Activated CD4-positive, alpha-beta T cell treated with anti-CD3 and anti-CD28 coated beads, Interleukin-2, amount 50 U/mL, for 48 hours (primary cell): ENCODE measurements at regions not wholly inside any gene's neighbourhood (a gene's known extent, or its start where the extent isn't known, plus 50 kb on each side); places are given as distances from the start of the nearest gene placed in this dataset.

ENCODE experiments used
- DNase-seq, 2 experiments: peaks; one replicate each; pipeline ENCODE4 v3.0.0-alpha.2; 2020

DNA sequence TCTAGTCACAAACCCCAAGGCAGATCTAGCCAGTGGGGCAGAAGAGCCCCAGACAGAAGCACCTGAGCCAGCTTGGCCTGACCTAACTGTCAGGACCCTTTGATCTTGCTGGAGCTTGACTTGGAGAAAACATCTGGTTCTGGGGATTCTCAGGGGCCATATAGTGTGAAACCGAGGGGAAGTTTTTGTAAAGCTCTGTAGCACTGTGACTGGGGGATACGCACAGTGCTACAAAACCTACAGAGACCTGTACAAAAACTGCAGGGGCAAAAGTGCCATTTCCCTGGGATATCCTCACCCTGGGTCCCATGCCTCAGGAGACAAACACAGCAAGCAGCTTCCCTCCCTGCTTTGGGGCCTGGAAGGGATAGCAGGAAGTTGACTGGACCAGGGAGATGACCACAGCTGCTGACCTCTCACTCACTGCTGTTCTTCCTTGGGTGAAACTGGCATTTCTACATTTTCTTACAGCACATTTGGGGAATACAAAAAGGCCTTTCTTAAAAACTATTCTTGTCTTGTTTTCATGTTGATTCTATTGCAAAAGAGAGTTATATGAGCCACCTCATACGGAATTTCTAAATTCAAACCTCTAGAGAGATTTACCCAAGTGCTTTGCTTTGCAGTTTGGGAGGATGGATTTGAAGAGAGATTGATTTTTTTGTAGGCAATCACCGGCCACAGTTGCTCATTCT is 140.0 kb downstream of the DAD1 start:
- DNase-seq: no peak

DNA sequence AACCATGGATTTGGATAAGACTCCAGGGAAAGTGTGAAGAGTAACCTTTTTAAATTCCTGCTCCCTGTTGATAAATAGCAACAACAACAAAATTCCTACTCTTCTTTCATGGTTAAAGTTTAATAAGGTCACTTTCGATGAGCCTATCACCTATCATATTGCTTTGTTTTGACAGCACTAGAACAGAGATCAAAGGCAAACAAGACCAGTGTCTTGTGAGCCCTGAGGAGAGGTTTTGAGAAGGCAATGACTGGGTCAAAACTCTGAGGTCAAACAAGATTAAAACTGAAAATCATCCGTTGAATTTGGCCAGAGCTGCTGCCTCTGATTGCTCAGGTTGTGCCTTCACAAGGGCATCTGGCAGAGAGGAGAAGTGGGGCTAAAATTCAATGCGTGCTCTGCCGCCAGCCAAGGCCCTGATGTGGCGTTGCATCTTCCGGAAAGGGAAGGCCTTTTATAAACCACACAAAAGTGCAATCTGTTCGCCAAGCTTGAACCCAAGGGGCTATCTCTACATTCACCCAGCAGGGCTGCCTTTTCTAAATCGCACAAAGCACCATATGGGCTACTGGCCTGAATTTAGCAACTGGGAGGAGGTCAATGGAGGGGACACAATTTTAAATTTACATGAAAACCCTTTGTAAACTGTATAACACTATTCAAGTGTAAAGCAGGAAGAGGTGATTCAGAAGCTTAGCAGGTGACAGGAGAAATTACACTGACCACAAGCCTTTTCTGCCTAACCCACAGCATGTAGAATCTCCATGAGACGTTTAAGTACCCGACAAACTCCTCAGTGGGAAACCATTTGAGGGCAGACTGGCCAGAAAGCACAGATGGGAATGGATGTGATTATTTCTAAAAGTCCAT is 140.8 kb downstream of the DAD1 start:
- no peak for DNase-seq

DNA sequence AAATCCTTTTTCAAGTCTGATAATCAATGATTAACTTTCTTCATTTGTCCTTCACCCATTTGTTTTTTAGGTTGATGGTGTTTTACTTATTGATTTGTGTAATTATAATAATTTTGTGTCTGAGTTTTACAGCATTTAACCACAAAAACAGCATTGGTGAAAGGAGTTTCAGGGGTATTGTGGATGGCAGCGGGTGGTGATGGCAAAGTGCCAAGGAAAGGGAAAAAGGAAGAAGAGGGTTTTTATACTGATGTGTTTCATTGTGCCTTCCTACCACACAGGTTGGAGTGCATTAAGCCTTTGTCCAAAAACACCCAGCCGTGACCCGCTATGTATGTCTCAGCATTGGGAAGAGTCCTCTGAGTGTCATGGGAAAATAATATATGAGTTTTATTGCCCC is 150.3 kb downstream of the DAD1 start:
- no peak for DNase-seq

DNA sequence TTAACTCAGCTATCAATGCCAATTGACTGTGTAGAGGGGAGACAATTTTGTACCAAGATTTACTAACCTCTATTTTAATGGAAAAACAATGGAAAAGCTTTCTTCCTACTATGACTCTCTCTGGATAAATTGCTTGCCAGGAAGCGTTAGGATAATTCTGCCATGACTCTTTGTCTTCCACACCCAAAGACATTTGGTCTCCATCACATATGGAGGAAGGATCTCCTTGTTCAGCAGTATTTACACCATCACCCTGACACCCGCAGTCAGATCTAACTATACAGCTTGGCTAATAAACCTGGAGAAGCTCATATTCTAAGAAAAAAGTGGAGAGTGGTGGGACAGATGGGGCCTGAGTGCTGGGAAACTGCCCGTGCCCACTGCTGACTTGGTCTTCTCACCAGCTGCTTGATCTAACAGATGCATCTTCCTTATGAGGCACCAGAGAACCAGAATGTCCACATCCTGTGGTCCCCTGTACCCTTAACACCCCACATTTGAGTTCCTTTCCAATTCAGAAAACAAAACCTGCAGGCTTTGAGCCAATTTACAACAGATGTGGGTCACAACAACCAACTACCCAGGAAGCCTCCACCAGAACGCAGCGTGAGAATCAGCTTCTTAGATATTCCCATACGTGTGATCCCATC is 154.0 kb downstream of the DAD1 start:
- no peak for DNase-seq

DNA sequence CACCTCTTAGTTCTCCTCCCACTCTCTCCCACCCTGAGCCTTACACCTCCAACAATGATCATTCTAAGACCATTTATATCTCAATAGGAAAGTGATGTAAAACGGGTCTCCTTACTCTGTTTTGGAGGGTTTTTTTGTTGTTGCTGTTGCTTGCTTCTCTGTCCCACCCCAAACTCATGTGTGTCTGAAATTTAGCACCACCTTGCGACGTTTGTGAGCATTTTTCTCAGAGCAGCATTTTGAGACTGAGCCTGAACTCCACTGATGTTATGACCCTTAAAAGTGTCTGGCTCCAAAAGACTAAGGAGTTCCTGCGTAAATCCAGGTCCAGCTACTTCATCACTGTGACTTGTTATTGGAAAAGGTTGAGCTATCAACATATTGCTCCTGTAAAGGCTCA is 155.0 kb downstream of the DAD1 start:
- DNase-seq: no peak

DNA sequence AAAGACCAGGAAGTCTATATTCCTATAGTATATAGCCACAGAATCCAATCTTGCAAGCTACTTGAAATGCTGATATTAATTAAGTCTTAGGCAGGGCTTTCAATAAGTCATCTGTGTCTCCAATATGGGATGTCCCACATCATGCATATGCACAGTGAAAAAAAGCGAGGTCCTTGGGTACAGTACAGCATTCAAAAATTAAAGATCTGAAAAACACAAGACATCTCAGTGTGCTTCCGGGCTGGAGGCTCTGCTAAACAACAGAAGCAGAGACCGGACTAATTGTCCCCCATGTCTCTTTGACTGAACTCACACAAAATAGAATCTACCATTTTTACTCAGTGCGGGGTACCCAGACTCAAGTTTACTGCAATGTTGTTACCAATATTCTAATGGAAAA is 156.0 kb downstream of the DAD1 start:
- no peak for DNase-seq

DNA sequence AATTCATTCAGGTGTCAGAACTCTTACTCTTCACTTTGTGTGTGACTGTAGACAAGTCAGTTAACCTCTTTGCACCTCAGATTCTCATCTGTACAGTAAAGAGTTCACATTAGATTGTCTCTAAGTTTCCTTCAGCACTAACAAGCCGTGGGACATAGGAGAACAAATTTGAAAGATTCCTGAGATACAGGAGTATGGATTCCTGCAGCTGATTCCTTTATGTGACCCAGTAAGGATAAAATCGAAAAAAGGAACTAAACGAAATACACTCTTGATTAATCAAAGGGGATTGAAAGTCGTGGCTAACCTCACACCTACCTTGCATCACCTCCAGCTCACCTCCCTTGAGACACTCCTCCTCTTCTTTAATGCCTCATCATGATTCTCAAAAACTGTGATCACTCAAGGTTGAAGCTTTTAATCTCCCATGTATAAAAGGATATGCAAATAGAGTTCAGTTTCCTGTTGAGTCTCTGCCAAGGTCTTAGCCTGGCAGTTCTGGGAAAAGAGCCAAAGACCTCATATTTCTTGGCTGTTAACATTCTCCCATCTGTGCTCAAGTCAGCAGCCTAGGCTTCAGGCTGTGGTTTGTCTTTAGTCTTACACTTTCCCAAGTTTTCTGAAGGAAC is 156.6 kb downstream of the DAD1 start:
- DNase-seq: no peak

DNA sequence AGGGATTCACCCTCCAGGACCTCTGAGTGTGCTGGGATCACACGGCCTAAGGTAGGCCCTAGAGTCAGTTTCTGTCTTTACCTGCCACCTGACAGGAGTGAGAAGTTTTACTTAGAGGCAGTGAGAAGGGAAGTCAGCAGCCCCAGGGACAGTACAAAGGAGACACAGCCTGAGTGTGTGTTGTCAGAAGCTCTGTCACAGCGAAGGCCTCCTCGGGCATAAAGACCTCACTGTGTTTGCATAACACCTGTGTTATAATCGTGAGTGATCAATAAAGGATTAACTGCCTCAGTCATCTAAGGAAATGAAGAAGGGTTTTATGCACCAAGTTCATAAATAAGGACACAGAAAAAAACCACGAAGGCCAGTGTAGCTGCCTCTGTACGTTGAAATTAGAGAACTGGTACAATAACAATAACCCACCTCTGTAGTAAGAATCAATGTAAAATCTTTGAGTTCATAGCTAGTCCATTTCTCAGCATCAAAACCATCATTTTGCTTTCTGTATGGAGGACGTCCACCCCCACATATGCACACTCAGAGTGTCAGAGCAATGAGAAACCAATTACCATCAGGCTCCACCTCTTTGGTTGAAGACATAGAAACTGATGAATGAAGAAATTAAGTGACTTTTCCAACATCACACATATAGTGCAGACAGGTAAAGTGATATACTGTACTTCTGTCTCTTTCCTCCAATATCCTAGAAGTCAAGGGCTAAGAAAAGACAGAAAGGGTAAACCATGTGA is 159.3 kb downstream of the DAD1 start:
- DNase-seq: no peak

DNA sequence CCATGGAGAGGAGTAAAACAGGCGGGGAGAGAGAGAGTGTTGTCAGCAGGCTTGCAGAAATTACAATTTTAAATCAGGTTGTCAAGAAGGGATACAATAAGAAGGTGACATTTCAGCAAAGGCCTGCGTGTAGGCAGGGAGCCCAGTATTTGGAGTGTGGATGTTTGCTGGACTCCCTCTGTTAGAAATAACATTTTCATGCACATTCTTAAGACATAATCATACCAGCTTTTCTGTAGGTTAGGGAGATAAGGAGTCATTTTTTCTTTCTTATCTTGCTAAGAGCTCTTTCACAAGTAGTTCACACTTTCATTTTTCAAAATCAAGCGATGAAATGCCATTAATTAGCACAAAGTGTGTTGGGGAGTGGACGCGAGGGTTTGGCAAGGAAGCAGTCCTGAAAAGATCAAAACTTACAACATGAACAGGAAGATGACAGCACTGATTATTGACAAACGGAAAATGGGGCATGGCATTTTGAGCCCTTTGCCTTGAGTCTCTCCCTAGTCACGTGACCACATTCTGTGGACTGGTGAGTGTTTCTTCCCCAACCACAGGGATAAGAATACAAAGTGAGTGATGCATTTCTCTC is 160.2 kb downstream of the DAD1 start:
- no peak for DNase-seq

DNA sequence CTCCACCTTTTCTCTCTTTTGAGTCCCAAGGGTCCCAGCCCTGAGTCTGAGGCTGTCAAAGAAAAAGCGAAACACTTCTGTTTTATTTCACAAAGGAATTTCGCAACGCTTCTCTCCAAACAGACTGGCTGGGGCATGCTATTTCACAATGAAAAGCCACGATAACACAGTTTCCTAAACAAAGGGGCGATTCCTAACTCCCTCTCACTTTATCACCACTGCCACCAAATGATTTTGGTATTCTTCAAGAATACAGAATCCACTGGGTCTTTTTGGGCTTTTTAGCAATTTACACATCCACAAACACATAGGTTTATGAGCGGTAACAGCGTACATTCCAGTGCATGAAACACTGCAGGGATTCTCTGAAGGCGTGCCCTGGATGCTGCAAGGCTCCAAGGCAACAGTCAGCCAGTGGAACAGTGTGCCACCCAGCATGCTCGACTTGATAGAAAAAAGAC is 161.2 kb downstream of the DAD1 start:
- DNase-seq: no peak

DNA sequence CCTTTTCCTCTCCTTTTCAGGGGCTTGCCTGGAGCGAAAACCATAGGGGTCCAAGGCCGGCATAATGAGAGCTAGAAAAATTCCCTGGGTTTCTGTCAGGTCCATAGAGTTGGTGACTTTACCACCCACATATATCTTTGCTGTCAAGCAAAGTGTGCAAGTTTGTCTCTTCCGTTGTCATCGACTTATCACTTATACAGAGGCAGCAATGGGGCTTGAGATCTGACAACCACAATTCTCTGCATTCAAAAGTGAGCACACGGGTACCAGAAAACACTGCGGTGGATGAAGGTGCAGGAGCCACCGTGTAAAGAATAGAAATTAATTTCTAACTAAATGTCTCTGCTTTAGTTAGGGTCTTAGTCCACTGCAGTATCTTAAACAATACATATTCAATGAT is 162.3 kb downstream of the DAD1 start:
- no peak for DNase-seq

DNA sequence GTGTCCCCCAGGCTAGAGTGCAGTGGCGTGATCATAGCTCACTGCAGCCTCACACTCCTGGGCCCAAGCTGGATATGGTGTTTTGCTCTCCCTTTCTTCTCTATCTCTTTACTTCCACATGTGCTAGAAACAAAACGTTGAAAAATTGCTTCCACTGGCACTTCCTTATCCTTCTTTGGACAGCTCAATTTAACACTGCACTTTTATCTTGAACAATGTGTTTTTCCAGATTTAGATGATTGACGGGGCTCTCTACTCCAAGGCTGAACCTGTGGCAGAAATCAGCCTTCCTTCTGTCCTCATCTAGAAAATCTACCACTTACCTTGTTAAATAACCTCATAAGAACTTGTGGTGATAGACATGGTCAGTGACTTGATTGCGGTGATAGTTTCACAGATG is 165.1 kb downstream of the DAD1 start:
- no peak for DNase-seq

DNA sequence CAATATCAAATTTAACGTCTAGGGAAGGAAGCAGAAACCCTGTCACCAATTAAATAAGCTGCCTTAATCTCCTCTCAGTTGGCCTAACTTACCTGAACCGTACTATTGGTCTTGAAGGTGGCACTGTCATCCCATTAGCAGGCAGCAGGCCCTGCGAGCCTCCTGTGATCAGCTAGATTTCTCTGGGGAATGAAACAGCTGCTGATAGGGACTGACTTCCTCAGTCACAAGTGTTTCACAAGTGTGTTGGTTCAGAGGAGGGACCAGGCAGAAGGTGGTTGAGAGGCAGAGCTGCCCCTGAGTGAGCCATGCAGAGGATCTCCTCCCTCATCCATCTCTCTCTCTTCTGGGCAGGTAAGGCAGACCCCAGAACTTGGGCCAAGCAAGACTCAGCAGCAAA is 166.8 kb downstream of the DAD1 start:
- DNase-seq: no peak

DNA sequence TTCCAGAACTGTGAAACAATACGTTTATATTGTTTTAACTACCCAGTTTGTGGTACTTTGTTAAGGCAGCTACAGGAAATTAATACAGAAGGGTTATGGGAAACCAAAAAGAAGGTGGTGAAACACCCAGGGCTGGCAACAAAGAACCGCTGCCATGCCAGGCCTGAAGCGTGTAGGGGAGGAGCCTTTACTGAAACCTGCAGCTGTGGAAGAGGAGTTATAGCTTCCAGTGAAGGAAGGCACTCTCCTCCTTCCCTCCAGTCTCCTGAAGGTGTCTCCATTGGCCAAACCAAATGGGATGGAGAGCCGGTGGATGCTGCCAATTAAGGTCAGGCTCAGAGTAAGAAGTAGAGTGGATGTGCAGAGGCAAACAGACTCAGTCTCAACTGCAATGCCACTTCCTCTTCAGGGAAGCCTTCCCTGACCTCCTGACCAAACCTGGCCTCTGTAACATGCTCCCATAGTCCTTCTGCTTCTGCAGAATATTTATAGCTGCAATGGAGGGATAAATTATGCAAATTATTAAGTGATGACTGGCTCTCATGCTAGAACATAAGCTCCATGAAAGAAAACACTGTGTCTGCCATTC is 168.3 kb downstream of the DAD1 start:
- no peak for DNase-seq

DNA sequence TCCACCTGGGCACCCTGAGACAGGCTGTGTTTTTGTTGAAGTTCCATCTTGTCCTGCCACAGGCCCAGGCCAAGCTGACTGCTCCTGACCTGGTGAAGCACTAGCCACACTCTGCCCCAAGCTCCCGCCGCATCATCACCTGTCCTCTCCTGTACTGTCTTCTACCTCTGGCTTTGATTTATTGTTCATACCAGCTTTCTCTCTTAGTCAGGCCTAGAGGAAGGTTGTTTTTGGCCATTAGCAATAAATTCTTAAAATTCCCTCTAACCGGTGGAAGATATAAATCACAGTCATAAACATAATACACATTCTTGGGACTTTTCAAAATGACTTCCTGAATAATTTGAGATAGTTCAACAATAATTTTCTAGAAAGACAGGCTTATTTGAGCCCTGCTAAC is 169.4 kb downstream of the DAD1 start:
- no peak for DNase-seq

DNA sequence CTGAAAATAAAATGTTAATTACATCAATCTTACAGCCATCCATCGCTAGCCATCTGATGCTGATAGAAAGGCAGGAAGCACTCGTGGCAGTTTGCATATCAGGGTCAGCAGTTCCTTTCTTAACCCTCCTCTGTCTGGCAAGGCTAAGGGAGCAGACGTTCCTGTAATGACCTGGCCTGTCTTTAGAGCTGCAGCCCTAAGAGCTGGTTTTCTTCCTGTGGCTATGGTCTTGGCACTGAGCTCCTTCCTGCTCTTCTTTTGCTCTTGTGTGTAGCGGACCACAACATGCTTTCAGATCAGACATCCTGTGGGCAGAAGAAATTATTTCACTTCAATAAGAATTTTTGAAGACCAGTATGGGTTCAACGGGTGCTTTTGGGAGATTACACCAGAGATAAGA is 170.4 kb downstream of the DAD1 start:
- DNase-seq: no peak

DNA sequence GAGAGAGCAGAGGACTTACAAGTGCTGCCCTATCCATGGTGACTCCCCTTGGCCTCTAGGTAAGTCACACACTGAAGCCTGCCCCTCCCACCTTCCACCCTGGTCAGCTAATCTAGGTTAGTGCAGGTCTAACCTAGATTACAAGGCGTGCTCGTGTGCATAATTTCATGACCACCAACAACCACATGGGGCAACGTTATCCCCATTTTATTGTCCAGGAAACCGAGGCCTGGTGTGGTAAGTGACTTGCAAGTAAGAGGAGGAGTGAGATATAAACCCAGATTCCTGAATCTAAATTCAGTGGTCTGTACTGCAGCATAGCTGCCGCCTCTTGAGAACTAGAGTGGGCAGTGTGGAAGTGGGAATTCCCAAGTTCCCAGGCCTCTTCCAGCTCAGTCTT is 171.1 kb downstream of the DAD1 start:
- DNase-seq: no peak

DNA sequence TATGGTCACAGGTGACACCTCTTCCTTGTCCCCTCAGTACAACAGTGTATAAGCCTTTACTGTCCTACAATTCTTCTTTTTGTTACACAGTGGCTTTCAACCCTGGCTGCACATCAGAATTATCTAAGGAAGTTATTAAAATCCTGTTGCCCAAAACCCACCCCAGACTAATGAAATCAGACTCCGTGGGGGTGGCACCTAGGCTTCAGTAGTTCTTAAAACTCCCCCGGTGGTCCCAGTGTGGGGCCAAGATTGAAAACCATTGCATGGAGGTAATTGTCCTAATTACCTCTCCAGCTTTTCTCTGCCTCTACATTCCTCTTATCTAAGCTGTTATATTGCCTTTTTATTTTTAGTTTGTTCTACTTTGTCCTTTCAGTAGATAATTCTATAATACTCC is 172.8 kb downstream of the DAD1 start:
- DNase-seq: no peak

DNA sequence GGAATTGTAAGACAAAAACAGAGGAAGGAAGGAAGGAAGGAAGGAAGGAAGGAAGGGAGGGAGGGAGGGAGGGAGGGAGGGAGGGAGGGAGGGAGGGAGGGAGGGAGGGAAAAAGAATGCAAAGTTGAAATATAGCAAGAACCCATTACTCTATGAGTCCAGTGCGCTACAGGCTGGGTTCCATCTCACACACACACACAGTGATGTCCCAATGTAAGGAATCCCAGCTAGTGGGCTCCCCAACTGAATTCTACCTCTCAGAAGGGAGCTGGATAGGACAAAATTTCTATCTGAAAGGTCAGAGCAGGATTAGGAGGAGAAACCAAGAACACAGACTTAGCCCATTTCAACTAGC is 173.4 kb downstream of the DAD1 start:
- no peak for DNase-seq

DNA sequence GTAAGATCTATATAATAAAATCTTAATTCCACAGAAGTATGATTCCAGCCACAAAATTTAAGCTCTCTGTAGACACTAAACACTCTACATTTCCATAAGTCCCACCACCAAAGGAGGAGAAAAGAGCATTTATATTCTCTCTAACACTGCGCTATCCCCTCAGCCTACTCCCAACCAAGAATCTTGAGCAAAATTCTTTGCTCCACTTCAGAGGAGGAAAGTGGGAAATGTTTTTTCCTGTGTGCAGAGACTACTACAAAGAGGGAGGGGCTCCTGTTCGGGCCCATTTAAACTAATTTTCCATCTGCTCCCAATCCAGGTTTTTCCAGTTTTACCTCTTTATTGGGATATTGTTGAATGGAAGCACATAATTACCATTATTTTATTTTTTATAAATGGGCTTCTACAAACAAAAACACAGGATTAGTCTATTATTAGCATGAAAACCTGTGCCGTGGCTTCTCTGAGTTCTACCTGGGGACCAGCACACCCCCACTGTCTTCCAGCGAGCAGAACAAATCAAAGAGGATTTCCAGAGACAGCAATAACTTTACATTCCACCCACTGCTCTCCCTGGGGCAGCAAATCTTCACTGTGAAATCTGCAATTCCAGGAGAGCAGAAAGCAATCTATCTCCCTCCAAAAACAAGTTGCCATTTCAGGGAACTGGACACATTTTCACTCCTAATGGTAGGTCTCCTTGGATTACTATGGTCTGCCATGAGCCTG is 174.0 kb downstream of the DAD1 start:
- no peak for DNase-seq

DNA sequence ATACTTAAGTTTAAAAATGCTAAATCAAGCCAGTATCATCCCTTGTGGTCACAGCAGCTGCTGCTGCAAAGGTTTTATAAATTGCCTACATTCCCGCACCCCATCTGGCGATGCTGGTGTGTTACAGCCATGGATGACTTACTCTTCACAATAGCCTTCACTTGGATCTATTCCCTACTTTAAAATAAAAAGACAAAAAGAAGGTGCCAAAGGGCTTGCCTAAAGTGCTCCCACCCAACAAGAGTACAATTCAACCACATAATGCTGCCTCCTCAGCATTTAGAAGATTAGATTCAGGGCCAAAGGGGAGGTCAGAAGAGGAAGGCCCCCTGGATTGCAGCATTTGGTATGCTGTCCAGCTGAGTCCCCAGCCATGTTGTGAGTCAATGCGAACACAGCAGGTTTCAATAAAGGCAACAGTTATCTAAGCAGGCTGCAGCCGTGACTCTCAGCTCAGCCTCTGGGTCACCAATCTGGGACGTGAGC is 176.1 kb downstream of the DAD1 start:
- DNase-seq: no peak
